IPS DF 19.7 (cell line): ENCODE measurements at regions not wholly inside any gene's neighbourhood (a gene's known extent, or its start where the extent isn't known, plus 50 kb on each side); places are given as distances from the start of the nearest gene placed in this dataset.

Experiments
- DNase-seq: peaks from one replicate; pipeline ENCODE4 v3.0.0-alpha.2; 2013; ENCODE audit warnings: low read depth, low spot score

DNA sequence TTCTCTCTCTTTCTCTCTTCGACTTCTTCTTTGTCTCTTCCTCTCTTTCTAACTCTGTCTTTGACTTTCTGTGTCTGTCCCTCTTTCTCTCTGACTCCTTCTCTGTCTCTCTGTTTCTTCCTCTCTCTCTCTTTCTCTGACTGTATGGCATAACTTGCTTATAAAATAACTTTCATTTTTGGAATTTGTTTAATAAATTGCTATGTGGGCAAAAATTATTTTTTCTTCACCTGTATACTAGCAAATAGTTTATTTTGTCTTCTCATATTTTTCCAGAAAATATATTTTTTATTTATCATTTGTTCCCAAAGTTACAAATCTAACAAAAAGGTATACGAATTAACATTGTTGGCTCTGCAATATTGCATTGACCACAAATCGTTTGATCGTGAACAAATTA lies 305.7 kb upstream of the FAM98A start:
- DNase-seq = no peak

DNA sequence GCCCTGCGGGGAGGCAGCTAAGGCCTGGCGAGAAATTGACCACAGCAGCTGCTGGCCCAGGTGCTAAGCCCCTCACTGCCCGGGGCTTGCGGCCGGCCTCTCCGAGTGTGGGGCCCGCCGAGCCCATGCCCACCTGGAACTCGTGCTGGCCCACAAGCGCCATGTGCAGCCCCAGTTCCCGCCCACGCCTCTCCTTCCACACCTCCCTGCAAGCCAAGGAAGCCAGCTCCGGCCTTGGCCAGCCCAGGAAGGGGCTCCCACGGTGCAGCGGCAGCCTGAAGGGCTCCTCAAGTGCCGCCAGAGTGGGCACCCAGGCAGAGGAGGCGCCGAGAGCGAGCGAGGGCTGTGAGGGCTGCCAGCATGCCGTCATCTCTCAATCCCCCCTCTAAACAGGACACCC lies 304.6 kb upstream of the FAM98A start:
- DNase-seq = no peak

DNA sequence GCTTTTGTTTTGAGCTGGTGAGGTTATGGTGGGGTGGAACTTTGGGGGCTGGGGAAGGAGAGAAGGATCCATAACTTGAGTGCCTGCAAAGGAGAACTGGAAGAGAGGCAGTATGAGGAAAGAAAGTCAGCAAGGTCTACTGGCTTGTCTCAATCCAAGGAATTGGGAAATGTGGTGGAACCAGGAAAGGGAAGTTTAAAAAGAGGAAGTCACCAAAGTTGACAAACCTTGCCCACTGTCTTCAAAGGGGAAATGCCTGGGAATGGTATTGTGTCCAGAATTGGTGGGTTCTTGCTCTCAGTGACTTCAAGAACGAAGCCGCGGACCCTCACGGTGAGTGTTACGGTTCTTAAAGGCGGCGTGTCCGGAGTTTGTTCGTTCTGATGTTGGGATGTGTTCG lies 304.1 kb upstream of the FAM98A start:
- DNase-seq = no peak

DNA sequence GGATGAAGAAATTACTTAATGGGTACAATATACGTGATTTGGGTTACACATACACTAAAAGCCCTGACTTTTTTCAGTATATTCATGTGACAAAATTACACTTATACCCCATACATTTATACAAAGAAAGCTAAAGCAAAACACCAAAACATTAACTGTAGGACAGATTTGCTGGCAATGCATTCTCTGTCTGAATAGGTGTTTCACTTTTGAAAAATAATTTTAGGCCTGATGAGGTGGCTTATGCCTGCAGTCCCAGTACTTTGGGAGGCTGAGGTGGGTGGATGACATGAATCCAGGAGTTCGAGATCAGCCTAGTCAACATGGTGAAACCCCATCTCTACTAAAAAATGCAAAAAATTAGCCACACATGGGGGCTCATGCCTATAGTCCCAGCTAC lies 301.5 kb upstream of the FAM98A start:
- DNase-seq = no peak

DNA sequence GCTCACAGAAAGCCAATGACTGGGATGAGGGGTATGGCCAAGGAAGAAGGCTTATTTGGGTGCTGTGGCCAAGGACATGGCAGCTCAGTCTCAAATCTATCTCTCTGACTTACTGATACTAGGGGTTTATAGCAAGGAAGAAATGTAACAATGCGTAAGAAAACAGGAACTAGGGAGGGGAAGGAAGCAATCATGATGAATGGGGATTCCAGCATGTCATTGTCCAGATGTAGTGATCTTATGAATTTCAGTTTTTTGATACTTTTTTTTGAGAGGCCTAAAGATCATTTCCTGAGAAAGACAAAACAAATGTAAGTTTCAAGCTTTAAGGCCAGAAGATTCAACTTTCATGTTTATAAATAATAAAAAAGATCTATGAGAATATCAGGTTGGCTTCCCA lies 298.6 kb upstream of the FAM98A start:
- no peak for DNase-seq

- DNase-seq = no peak
These were observed 294.7 kb upstream of the FAM98A start for GRCh38 chr2:33893824-33894223.

- no peak for DNase-seq
These were observed 292.5 kb upstream of the FAM98A start for GRCh38 chr2:33891616-33892015.

DNA sequence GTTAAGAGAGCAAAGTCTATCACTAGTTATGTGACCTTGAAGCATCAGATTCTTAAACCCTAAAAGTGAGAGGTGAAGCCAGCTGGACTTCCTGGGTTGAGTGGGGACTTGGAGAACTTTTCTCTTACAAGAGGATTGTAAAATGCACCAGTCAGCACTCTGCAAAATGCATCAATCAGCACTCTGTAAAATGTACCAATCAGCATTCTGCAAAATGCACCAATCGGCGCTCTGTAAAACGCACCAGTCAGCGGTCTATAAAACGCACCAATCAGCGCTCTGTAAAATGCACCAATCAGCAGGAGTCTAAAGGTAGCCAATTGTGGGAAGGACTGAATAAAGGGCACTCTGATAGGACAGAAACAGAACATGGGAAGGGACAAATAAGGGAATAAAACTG lies 291.6 kb upstream of the FAM98A start:
- DNase-seq = no peak

DNA sequence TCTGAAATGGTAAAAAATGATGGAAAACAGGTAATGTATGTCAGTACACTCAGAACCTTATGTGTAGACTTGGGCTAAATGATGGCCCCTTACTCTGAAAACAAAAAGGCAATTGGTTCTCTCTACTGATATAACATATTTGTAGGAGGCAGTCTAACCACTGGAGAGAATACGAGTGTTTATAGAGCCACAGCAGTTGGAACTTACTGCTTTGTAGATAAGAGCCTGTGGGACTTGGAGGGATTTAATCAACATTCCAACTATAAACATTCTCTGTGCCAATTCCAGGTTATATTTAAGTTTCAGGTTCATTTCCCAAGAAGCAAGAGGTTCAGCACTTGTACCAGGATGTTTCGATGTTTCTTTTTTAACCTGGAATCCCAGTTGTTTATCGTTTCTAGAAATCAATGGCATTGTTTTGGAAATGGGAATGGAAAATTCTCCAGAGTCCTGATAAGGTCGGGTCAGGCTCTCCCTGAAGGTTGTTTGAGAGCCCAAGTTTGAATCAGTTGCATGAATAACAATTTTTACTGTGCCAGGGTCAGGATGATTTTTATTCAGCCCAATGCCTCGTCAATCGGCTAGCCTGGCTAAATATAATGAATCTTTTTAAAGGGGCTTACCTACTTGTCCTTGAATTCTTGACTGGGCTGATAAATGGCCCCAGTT lies 278.4 kb upstream of the FAM98A start:
- no peak for DNase-seq

DNA sequence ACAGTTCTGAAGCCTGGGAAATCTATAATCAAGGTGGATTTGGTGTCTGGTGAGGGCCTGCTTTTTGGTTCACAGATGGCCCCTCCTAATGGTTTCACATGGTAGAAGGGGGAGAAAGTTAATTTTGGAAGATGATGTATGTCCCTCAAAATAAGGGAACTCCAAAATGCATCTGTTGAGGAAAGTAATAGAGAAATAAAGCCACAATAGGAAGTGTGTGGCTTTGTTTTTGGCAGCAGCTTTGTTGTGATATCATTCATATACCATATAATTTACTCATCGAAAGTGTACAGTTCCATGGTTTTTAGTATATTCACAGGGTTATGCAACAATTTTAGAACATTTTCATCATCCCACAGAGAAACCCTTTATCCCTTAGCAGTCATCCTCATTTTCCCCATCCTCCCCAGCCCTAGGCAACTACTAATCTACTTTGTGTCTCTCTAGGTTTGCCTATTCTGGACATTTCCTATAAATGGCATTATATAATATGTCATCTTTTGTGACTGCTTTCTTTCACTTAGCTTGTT lies 274.0 kb upstream of the FAM98A start:
- DNase-seq = no peak

- no peak for DNase-seq
These were observed 260.8 kb upstream of the FAM98A start for GRCh38 chr2:33859811-33860461.

DNA sequence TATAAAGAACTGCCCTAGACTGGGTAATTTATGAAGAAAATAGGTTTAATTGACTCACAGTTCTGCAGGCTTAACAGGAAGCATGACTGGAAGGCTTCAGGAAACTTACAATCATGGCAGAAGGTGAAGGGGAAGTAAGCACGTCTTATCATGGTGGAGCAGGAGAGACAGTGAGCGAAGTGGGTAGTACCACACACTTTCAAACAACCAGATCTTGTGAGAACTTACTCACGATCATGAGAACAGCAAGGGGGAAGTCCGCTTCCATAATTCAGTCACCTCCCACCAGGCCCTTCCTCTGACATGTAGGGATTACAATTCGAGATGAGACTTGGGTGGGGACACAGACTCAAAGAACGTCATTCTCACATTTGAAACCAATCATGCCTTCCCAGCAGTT lies 260.1 kb upstream of the FAM98A start:
- no peak for DNase-seq

- DNase-seq = no peak
These were observed 249.4 kb upstream of the FAM98A start for GRCh38 chr2:33848486-33848885.

DNA sequence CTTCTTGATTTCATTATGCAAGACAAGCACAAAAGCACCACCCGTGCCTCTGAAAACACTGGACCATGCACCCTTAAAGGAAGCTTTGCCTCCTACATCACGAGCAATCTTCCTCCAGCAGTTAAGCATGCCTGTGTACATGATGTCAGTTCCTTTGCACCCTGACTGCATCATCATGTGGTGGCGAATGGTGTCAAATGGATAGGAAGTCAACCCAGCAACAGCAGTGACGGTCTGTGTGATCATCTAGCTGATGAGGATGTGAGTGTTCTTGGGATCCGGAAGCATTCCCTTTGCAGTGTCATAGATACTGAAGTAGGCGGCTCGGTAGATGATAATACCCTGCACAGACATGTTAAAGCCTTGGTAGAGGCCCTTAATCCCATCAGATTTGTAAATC lies 240.7 kb upstream of the FAM98A start:
- no peak for DNase-seq

GRCh38 chr2:33836628-33837027 lies 237.5 kb upstream of the FAM98A start:
- no peak for DNase-seq

- DNase-seq = no peak
These were observed 236.8 kb upstream of the FAM98A start for GRCh38 chr2:33835911-33836310.

- no peak for DNase-seq
These were observed 223.9 kb upstream of the FAM98A start for GRCh38 chr2:33822964-33823363.

GRCh38 chr2:33812707-33813106 lies 213.6 kb upstream of the FAM98A start:
- no peak for DNase-seq

DNA sequence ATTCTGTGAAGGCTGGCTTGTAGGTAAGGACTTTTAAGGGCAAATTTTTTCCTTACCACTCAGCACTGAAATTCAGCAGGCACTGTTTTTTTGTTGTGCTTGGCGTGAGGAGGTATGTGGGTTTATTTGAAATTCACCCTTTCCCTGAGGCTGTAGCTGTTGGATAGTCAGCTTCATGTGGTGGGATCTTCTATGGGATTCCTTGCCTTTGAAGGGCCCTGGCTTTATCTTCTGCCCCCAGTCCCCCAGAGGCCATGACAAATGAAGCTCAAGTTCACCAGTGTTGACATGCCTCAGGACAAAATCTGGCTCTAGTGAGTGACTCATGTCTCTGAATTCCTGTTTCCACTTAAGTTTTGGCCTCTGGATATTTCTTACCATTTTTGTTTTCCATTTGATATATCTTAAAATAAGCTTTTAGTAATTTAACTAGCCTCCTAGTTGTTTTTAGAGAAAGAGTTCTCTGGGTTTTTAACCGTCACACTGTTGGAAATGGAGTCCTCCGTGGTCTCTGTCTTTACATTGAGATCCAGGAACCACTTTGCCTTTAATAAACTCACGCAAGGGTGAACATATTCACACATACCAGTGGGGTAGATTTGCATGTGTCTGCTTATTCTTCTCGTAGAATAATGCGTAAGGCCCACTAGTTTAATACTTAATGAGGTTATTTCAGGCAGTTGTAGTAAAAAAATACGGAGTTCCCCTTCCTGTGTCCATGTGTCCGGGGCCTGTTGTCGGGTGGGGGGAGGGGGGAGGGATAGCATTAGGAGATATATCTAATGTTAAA lies 211.1 kb upstream of the FAM98A start:
- no peak for DNase-seq

- DNase-seq = no peak
These were observed 206.9 kb upstream of the FAM98A start for GRCh38 chr2:33806041-33806440.

DNA sequence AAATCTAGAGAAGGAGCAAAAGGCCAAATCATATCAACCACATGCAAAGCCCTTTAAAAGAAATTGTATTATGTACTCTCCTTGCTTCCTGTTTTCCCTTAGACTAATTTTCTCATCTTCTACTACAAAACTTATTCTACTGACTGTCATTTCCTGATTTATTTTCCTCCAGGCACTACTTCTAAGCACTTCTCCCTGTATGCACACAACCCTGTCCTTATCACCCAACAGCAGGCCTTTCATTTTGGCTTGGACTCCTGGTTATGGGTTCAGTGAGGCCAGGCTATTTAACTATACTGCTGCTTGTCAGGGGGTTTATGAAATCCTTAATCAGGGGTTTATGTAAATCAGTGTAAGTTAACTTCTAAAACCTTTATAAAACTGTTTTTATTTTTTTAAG lies 205.1 kb upstream of the FAM98A start:
- DNase-seq = no peak

- DNase-seq = no peak
These were observed 197.4 kb upstream of the FAM98A start for GRCh38 chr2:33796511-33796910.

GRCh38 chr2:33791625-33792024 lies 192.5 kb upstream of the FAM98A start:
- no peak for DNase-seq
